Large intestine (tissue), 3 donors: ENCODE measurements at regions not wholly inside any gene's neighbourhood (a gene's known extent, or its start where the extent isn't known, plus 50 kb on each side); places are given as distances from the start of the nearest gene placed in this dataset.
A peak's percentile ranks its signal among the peaks of the same experiment; 100 is the strongest.

Experiments used
- DNase-seq, 2 donors: peaks; one replicate each; pipeline versions ENCODE4 v3.0.0 to v3.0.0-alpha.2; 2013
- H3K27ac ChIP-seq: one replicate; pipeline ENCODE4 v1.5.1; 2013; ENCODE audit warnings: low read length
- H3K27me3 ChIP-seq: 2 replicates; pipeline ENCODE4 v1.6.1; 2013; ENCODE audit warnings: low read length; ENCODE audit not compliant: control insufficient read depth, insufficient read depth
- H3K36me3 ChIP-seq: 2 replicates; pipeline ENCODE4 v1.6.1; 2013; ENCODE audit warnings: low read length; ENCODE audit not compliant: control insufficient read depth, insufficient read depth
- H3K4me1 ChIP-seq: one replicate; pipeline ENCODE4 v1.6.1; 2013; ENCODE audit warnings: low read length; ENCODE audit not compliant: control insufficient read depth, insufficient read depth
- H3K4me3 ChIP-seq: one replicate; pipeline ENCODE4 v1.5.1; 2013; ENCODE audit warnings: low read length
- H3K9me3 ChIP-seq: one replicate; pipeline ENCODE4 v1.6.1; 2013; ENCODE audit warnings: mild to moderate bottlenecking, low read depth, low read length, moderate library complexity; ENCODE audit not compliant: control insufficient read depth
- WGBS: methylation state at CpG from one replicate; pipeline ENCODE4 v1.1.5; 2013; ENCODE audit warnings: low lambda C conversion rate; ENCODE audit not compliant: insufficient coverage; 5-methylcytosine and 5-hydroxymethylcytosine counted together

GRCh38 chr2:191476901-191477300 lies 201.0 kb upstream of the NABP1 start:
- Histone ChIP-seq H3K27ac (no peak overlapping the region), H3K4me1 (peaks cover 10% of the 10 kb centered on the region), H3K4me3 (no peak overlapping the region), H3K36me3 (no peaks in the 10 kb centered on the region), H3K27me3 (no peaks in the 10 kb centered on the region), H3K9me3 (peaks cover 6% of the 10 kb centered on the region)
- no CpG with 5 or more reads among the region's 5 CpGs for WGBS
- no peak for DNase-seq

GRCh38 chr2:191478799-191479679 lies 198.9 kb upstream of the NABP1 start:
- H3K4me3 ChIP-seq: no peak overlapping the region
- H3K27ac ChIP-seq: peak overlapping the region; percentile 24
- H3K36me3 ChIP-seq: no peaks in the 10 kb centered on the region
- H3K4me1 ChIP-seq: peaks cover 10% of the 10 kb centered on the region
- H3K9me3 ChIP-seq: peaks cover 13% of the 10 kb centered on the region
- WGBS: no CpG with 5 or more reads among the region's 10 CpGs
- H3K27me3 ChIP-seq: no peaks in the 10 kb centered on the region
- peak; percentile 58 to 84 for DNase-seq

- Histone ChIP-seq H3K27me3 (no peaks in the 10 kb centered on the region), H3K27ac (peak overlapping the region; percentile 24)
These were observed 198.3 kb upstream of the NABP1 start for GRCh38 chr2:191479680-191480023.

GRCh38 chr2:191481305-191482070 lies 196.4 kb upstream of the NABP1 start:
- Histone ChIP-seq H3K27ac (no peak overlapping the region), H3K9me3 (peaks cover 13% of the 10 kb centered on the region), H3K4me1 (peaks cover 10% of the 10 kb centered on the region), H3K4me3 (no peak overlapping the region), H3K27me3 (no peaks in the 10 kb centered on the region), H3K36me3 (no peaks in the 10 kb centered on the region)
- no peak for DNase-seq
- WGBS: 93% methylated on average over 2 of the region's 3 CpGs

More at GRCh38 chr2:191479680-191480023, 198.3 kb upstream of the NABP1 start:
- H3K4me1 ChIP-seq: peaks cover 10% of the 10 kb centered on the region
- H3K9me3 ChIP-seq: peaks cover 13% of the 10 kb centered on the region
- no peak for DNase-seq
- H3K4me3 ChIP-seq: no peak overlapping the region
- H3K36me3 ChIP-seq: no peaks in the 10 kb centered on the region
- no CpG with 5 or more reads among the region's 5 CpGs for WGBS

DNA sequence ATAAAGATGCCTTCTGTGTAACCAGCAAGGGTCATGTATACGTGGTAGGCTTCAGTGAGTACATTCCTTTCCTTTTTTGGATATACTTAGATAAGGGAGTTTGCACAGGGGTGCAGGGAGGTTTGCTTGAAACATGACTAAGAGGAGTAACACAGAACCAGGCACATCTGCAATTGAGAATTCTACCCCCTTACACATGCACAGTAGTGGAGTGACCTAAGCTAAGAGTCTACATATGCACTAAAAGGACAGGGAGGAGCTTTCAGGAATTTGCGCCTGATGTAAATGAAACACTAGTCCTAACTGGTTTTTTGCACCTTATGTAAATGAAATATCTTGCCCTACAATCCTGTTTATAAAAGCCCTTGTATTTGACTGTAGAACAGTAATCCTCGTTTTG lies 194.8 kb upstream of the NABP1 start:
- H3K36me3 ChIP-seq: no peaks in the 10 kb centered on the region
- no peak overlapping the region for H3K27ac ChIP-seq
- no peak overlapping the region for H3K4me3 ChIP-seq
- H3K4me1 ChIP-seq: peaks cover 14% of the 10 kb centered on the region
- DNase-seq: no peak
- H3K27me3 ChIP-seq: no peaks in the 10 kb centered on the region
- no CpG with 5 or more reads among the region's 3 CpGs for whole genome bisulfite sequencing
- H3K9me3 ChIP-seq: peaks cover 13% of the 10 kb centered on the region

GRCh38 chr2:191486584-191487320 lies 191.2 kb upstream of the NABP1 start:
- H3K4me3 ChIP-seq: no peak overlapping the region
- no CpG with 5 or more reads among the region's 3 CpGs for WGBS

DNA sequence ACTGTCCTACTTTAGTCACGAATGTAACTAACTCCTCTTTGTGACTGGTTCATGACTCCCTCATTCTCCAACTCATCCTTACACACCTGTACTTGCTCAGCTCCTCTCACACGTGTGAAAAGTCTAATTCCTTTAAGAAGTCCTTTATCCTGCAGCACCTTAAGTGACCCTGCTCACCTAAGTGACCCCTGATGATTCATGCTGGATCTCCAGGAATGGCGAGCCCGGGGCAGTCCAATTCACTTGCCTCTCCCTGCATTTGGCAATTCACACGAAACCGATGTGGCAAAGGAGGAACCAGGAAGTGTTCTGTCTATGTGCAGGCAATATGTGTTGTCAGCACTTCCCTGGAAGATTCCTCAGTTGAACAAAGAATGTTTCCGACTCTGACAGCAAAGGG lies 189.8 kb upstream of the NABP1 start:
- DNase-seq: peak; percentile 36
- peaks cover 4% of the 10 kb centered on the region for H3K9me3 ChIP-seq
- H3K4me1 ChIP-seq: peaks cover 4% of the 10 kb centered on the region
- no peak overlapping the region for H3K4me3 ChIP-seq
- no peaks in the 10 kb centered on the region for H3K36me3 ChIP-seq
- WGBS: no CpG with 5 or more reads among the region's 7 CpGs
- H3K27ac ChIP-seq: peak overlapping the region; percentile 26
- H3K27me3 ChIP-seq: no peaks in the 10 kb centered on the region

More at GRCh38 chr2:191486584-191487320, 191.2 kb upstream of the NABP1 start:
- no peaks in the 10 kb centered on the region for H3K27me3 ChIP-seq
- H3K4me1 ChIP-seq: peaks cover 4% of the 10 kb centered on the region
- H3K36me3 ChIP-seq: no peaks in the 10 kb centered on the region
- DNase-seq: peak; percentile 71 to 77
- peak overlapping the region; percentile 70 for H3K27ac ChIP-seq
- H3K9me3 ChIP-seq: peaks cover 8% of the 10 kb centered on the region

GRCh38 chr2:191489177-191489576 lies 188.8 kb upstream of the NABP1 start:
- H3K4me1 ChIP-seq: peaks cover 4% of the 10 kb centered on the region
- WGBS: no CpG with 5 or more reads among the region's 2 CpGs
- DNase-seq: no peak
- H3K27me3 ChIP-seq: no peaks in the 10 kb centered on the region
- H3K9me3 ChIP-seq: no peaks in the 10 kb centered on the region
- no peak overlapping the region for H3K4me3 ChIP-seq
- no peak overlapping the region for H3K27ac ChIP-seq
- no peaks in the 10 kb centered on the region for H3K36me3 ChIP-seq

- Histone ChIP-seq H3K9me3 (no peaks in the 10 kb centered on the region), H3K4me3 (no peak overlapping the region), H3K27me3 (no peaks in the 10 kb centered on the region), H3K4me1 (peaks cover 16% of the 10 kb centered on the region), H3K36me3 (no peaks in the 10 kb centered on the region), H3K27ac (no peak overlapping the region)
- DNase-seq: no peak
- no CpG with 5 or more reads among the region's 2 CpGs for WGBS
These were observed 181.1 kb upstream of the NABP1 start for GRCh38 chr2:191496838-191497237.

- no peaks in the 10 kb centered on the region for H3K36me3 ChIP-seq
- no peak overlapping the region for H3K4me3 ChIP-seq
- DNase-seq: no peak
- WGBS: 67% methylated on average over 1 of the region's 3 CpGs
- no peak overlapping the region for H3K27ac ChIP-seq
- H3K27me3 ChIP-seq: no peaks in the 10 kb centered on the region
- H3K4me1 ChIP-seq: peaks cover 16% of the 10 kb centered on the region
- no peaks in the 10 kb centered on the region for H3K9me3 ChIP-seq
These were observed 180.1 kb upstream of the NABP1 start for GRCh38 chr2:191497822-191498221.
